ENCODE measurements at regions not wholly inside any gene's neighbourhood (a gene's known extent, or its start where the extent isn't known, plus 50 kb on each side); places are given as distances from the start of the nearest gene placed in this dataset.

GRCh38 chr13:40243047-40243446 is 423.4 kb downstream of the FOXO1 start:
- H3K27ac ChIP-seq (ENCODE audit: low read depth, low read length): no peak overlapping the region
- H3K4me1 ChIP-seq (ENCODE audit: control insufficient read depth in 5 of 5, insufficient read depth in 5 of 5, low read length in 5 of 5): no peaks in the 10 kb centered on the region
- H3K4me3 ChIP-seq (ENCODE audit: low read depth in 1 of 5, low read length in 5 of 5): no peak overlapping the region
- no peaks in the 10 kb centered on the region for H3K9me3 ChIP-seq (ENCODE audit: control insufficient read depth in 5 of 5, low read length in 5 of 5)
- no peaks in the 10 kb centered on the region for H3K27me3 ChIP-seq (ENCODE audit: control insufficient read depth in 5 of 5, insufficient read depth in 4 of 5, low read length in 5 of 5)
- no peak overlapping the region for H3K9ac ChIP-seq (ENCODE audit: low read length in 5 of 5)
- H3K36me3 ChIP-seq (ENCODE audit: control insufficient read depth in 5 of 5, insufficient read depth in 5 of 5, low read length in 5 of 5): no peaks in the 10 kb centered on the region

GRCh38 chr13:40243982-40244381 is 422.5 kb downstream of the FOXO1 start:
- H3K4me3 ChIP-seq (ENCODE audit: low read depth in 1 of 5, low read length in 5 of 5): no peak overlapping the region
- H3K27me3 ChIP-seq (ENCODE audit: control insufficient read depth in 5 of 5, insufficient read depth in 4 of 5, low read length in 5 of 5): no peaks in the 10 kb centered on the region
- no peaks in the 10 kb centered on the region for H3K36me3 ChIP-seq (ENCODE audit: control insufficient read depth in 5 of 5, insufficient read depth in 5 of 5, low read length in 5 of 5)
- H3K27ac ChIP-seq (ENCODE audit: low read depth, low read length): no peak overlapping the region
- H3K9ac ChIP-seq (ENCODE audit: low read length in 5 of 5): no peak overlapping the region
- H3K4me1 ChIP-seq (ENCODE audit: control insufficient read depth in 5 of 5, insufficient read depth in 5 of 5, low read length in 5 of 5): no peaks in the 10 kb centered on the region
- no peaks in the 10 kb centered on the region for H3K9me3 ChIP-seq (ENCODE audit: control insufficient read depth in 5 of 5, low read length in 5 of 5)

GRCh38 chr13:40245567-40245966 is 420.9 kb downstream of the FOXO1 start:
- no peaks in the 10 kb centered on the region for H3K36me3 ChIP-seq (ENCODE audit: control insufficient read depth in 5 of 5, insufficient read depth in 5 of 5, low read length in 5 of 5)
- H3K9ac ChIP-seq (ENCODE audit: low read length in 5 of 5): no peak overlapping the region
- no peaks in the 10 kb centered on the region for H3K4me1 ChIP-seq (ENCODE audit: control insufficient read depth in 5 of 5, insufficient read depth in 5 of 5, low read length in 5 of 5)

GRCh38 chr13:40247845-40248244 is 418.6 kb downstream of the FOXO1 start:
- no peak overlapping the region for H3K4me3 ChIP-seq (ENCODE audit: low read depth in 1 of 5, low read length in 5 of 5)
- peaks cover 0 to 3% (median 0%) of the 10 kb centered on the region in 5 donors for H3K9me3 ChIP-seq (ENCODE audit: control insufficient read depth in 5 of 5, low read length in 5 of 5)
- no peaks in the 10 kb centered on the region for H3K36me3 ChIP-seq (ENCODE audit: control insufficient read depth in 5 of 5, insufficient read depth in 5 of 5, low read length in 5 of 5)
- no peaks in the 10 kb centered on the region for H3K27me3 ChIP-seq (ENCODE audit: control insufficient read depth in 5 of 5, insufficient read depth in 4 of 5, low read length in 5 of 5)
- no peak overlapping the region for H3K27ac ChIP-seq (ENCODE audit: low read depth, low read length)
- H3K9ac ChIP-seq (ENCODE audit: low read length in 5 of 5): no peak overlapping the region
- H3K4me1 ChIP-seq (ENCODE audit: control insufficient read depth in 5 of 5, insufficient read depth in 5 of 5, low read length in 5 of 5): peaks cover 2 to 15% (median 9%) of the 10 kb centered on the region in 5 donors

More at GRCh38 chr13:40245567-40245966, 420.9 kb downstream of the FOXO1 start:
- Histone ChIP-seq H3K9me3 (ENCODE audit: control insufficient read depth in 5 of 5, low read length in 5 of 5) (peaks cover 0 to 3% (median 0%) of the 10 kb centered on the region in 5 donors), H3K4me3 (ENCODE audit: low read depth in 1 of 5, low read length in 5 of 5) (no peak overlapping the region), H3K27ac (ENCODE audit: low read depth, low read length) (no peak overlapping the region), H3K27me3 (ENCODE audit: control insufficient read depth in 5 of 5, insufficient read depth in 4 of 5, low read length in 5 of 5) (no peaks in the 10 kb centered on the region)

GRCh38 chr13:40251343-40252032 is 415.0 kb downstream of the FOXO1 start:
- Histone ChIP-seq H3K36me3 (ENCODE audit: control insufficient read depth in 5 of 5, insufficient read depth in 5 of 5, low read length in 5 of 5) (no peaks in the 10 kb centered on the region), H3K9me3 (ENCODE audit: control insufficient read depth in 5 of 5, low read length in 5 of 5) (peaks cover 0 to 3% (median 0%) of the 10 kb centered on the region in 5 donors), H3K4me3 (ENCODE audit: low read depth in 1 of 5, low read length in 5 of 5) (no peak overlapping the region), H3K27ac (ENCODE audit: low read depth, low read length) (peak overlapping the region; percentile 22), H3K27me3 (ENCODE audit: control insufficient read depth in 5 of 5, insufficient read depth in 4 of 5, low read length in 5 of 5) (no peaks in the 10 kb centered on the region), H3K4me1 (ENCODE audit: control insufficient read depth in 5 of 5, insufficient read depth in 5 of 5, low read length in 5 of 5) (peaks cover 2 to 28% (median 14%) of the 10 kb centered on the region in 5 donors), H3K9ac (ENCODE audit: low read length in 5 of 5) (no peak overlapping the region)

GRCh38 chr13:40252241-40252640 is 414.2 kb downstream of the FOXO1 start:
- Histone ChIP-seq H3K4me1 (ENCODE audit: control insufficient read depth in 5 of 5, insufficient read depth in 5 of 5, low read length in 5 of 5) (peaks cover 2 to 28% (median 14%) of the 10 kb centered on the region in 5 donors), H3K9me3 (ENCODE audit: control insufficient read depth in 5 of 5, low read length in 5 of 5) (peaks cover 0 to 3% (median 0%) of the 10 kb centered on the region in 5 donors), H3K36me3 (ENCODE audit: control insufficient read depth in 5 of 5, insufficient read depth in 5 of 5, low read length in 5 of 5) (no peaks in the 10 kb centered on the region), H3K4me3 (ENCODE audit: low read depth in 1 of 5, low read length in 5 of 5) (no peak overlapping the region), H3K9ac (ENCODE audit: low read length in 5 of 5) (no peak overlapping the region), H3K27ac (ENCODE audit: low read depth, low read length) (no peak overlapping the region), H3K27me3 (ENCODE audit: control insufficient read depth in 5 of 5, insufficient read depth in 4 of 5, low read length in 5 of 5) (no peaks in the 10 kb centered on the region)

- Histone ChIP-seq H3K9me3 (ENCODE audit: control insufficient read depth in 5 of 5, low read length in 5 of 5) (peaks cover 0 to 3% (median 0%) of the 10 kb centered on the region in 5 donors), H3K27ac (ENCODE audit: low read depth, low read length) (no peak overlapping the region), H3K27me3 (ENCODE audit: control insufficient read depth in 5 of 5, insufficient read depth in 4 of 5, low read length in 5 of 5) (no peaks in the 10 kb centered on the region), H3K4me1 (ENCODE audit: control insufficient read depth in 5 of 5, insufficient read depth in 5 of 5, low read length in 5 of 5) (peaks cover 2 to 28% (median 14%) of the 10 kb centered on the region in 5 donors), H3K36me3 (ENCODE audit: control insufficient read depth in 5 of 5, insufficient read depth in 5 of 5, low read length in 5 of 5) (no peaks in the 10 kb centered on the region), H3K4me3 (ENCODE audit: low read depth in 1 of 5, low read length in 5 of 5) (no peak overlapping the region), H3K9ac (ENCODE audit: low read length in 5 of 5) (no peak overlapping the region)
These were observed 413.8 kb downstream of the FOXO1 start for GRCh38 chr13:40252676-40253075.

GRCh38 chr13:40254394-40254793 is 412.0 kb downstream of the FOXO1 start:
- peaks cover 0 to 3% (median 0%) of the 10 kb centered on the region in 5 donors for H3K9me3 ChIP-seq (ENCODE audit: control insufficient read depth in 5 of 5, low read length in 5 of 5)
- H3K27me3 ChIP-seq (ENCODE audit: control insufficient read depth in 5 of 5, insufficient read depth in 4 of 5, low read length in 5 of 5): no peaks in the 10 kb centered on the region
- H3K27ac ChIP-seq (ENCODE audit: low read depth, low read length): no peak overlapping the region
- H3K9ac ChIP-seq (ENCODE audit: low read length in 5 of 5): no peak overlapping the region
- H3K36me3 ChIP-seq (ENCODE audit: control insufficient read depth in 5 of 5, insufficient read depth in 5 of 5, low read length in 5 of 5): no peaks in the 10 kb centered on the region
- peaks cover 2 to 28% (median 18%) of the 10 kb centered on the region in 5 donors for H3K4me1 ChIP-seq (ENCODE audit: control insufficient read depth in 5 of 5, insufficient read depth in 5 of 5, low read length in 5 of 5)
- H3K4me3 ChIP-seq (ENCODE audit: low read depth in 1 of 5, low read length in 5 of 5): no peak overlapping the region

GRCh38 chr13:40255551-40255950 is 410.9 kb downstream of the FOXO1 start:
- no peak overlapping the region for H3K4me3 ChIP-seq (ENCODE audit: low read depth in 1 of 5, low read length in 5 of 5)
- H3K9me3 ChIP-seq (ENCODE audit: control insufficient read depth in 5 of 5, low read length in 5 of 5): no peaks in the 10 kb centered on the region
- no peak overlapping the region for H3K9ac ChIP-seq (ENCODE audit: low read length in 5 of 5)
- no peak overlapping the region for H3K27ac ChIP-seq (ENCODE audit: low read depth, low read length)
- H3K4me1 ChIP-seq (ENCODE audit: control insufficient read depth in 5 of 5, insufficient read depth in 5 of 5, low read length in 5 of 5): peaks cover 2 to 30% (median 21%) of the 10 kb centered on the region in 5 donors
- H3K27me3 ChIP-seq (ENCODE audit: control insufficient read depth in 5 of 5, insufficient read depth in 4 of 5, low read length in 5 of 5): no peaks in the 10 kb centered on the region
- no peaks in the 10 kb centered on the region for H3K36me3 ChIP-seq (ENCODE audit: control insufficient read depth in 5 of 5, insufficient read depth in 5 of 5, low read length in 5 of 5)

- Histone ChIP-seq H3K4me3 (ENCODE audit: low read depth in 1 of 5, low read length in 5 of 5) (no peak overlapping the region), H3K9me3 (ENCODE audit: control insufficient read depth in 5 of 5, low read length in 5 of 5) (peaks cover 0 to 2% (median 0%) of the 10 kb centered on the region in 5 donors), H3K27ac (ENCODE audit: low read depth, low read length) (no peak overlapping the region), H3K36me3 (ENCODE audit: control insufficient read depth in 5 of 5, insufficient read depth in 5 of 5, low read length in 5 of 5) (no peaks in the 10 kb centered on the region), H3K4me1 (ENCODE audit: control insufficient read depth in 5 of 5, insufficient read depth in 5 of 5, low read length in 5 of 5) (peaks cover 0 to 13% (median 11%) of the 10 kb centered on the region in 5 donors), H3K9ac (ENCODE audit: low read length in 5 of 5) (no peak overlapping the region), H3K27me3 (ENCODE audit: control insufficient read depth in 5 of 5, insufficient read depth in 4 of 5, low read length in 5 of 5) (no peaks in the 10 kb centered on the region)
These were observed 406.5 kb downstream of the FOXO1 start for GRCh38 chr13:40259899-40260298.

Measured in subcutaneous abdominal adipose tissue (tissue), 5 donors.